Stomach (tissue), 8 donors: ENCODE measurements at regions not wholly inside any gene's neighbourhood (a gene's known extent, or its start where the extent isn't known, plus 50 kb on each side); places are given as distances from the start of the nearest gene placed in this dataset.

Experiments used
- DNase-seq, 2 donors: peaks; one replicate each; pipeline versions ENCODE4 v3.0.0 to v3.0.0-alpha.2; 2013 to 2019
- H3K27ac ChIP-seq, 5 donors: fragments of 200-600 bp in 4 of 5; sonication (generic) in 4 of 5; one replicate each; pipeline ENCODE4 v1.5.1; 2013 to 2019; ENCODE audit warnings: mild to moderate bottlenecking in 1 of 5, moderate library complexity in 1 of 5
- H3K27me3 ChIP-seq, 3 donors: fragments of 200-600 bp; sonication (generic); one replicate each; pipeline ENCODE4 v1.5.1; 2017 to 2019; ENCODE audit warnings: mixed run types in 1 of 3
- H3K36me3 ChIP-seq, 4 donors: fragments of 200-600 bp; sonication (generic); 1 replicate in 3 of 4; 2 replicates in 1 of 4; pipeline ENCODE4 v1.5.1; 2016 to 2019
- H3K4me1 ChIP-seq, 4 donors: fragments of 200-600 bp; sonication (generic); one replicate each; pipeline ENCODE4 v1.5.1; 2016 to 2019
- H3K4me3 ChIP-seq, 4 donors: fragments of 200-600 bp; sonication (generic) in 3 of 4; one replicate each; pipeline ENCODE4 v1.5.1; 2016 to 2019; ENCODE audit warnings: mild to moderate bottlenecking in 1 of 4
- H3K9me3 ChIP-seq, 4 donors: fragments of 200-600 bp; sonication (generic); one replicate each; pipeline ENCODE4 v1.5.1; 2016 to 2019
- CTCF ChIP-seq, 7 experiments: fragments of 450-650 bp in 4 of 7; fragments of 200-600 bp in 3 of 7; sonication (generic) in 3 of 7; IDR thresholded peaks; one replicate each; pipeline ENCODE4 v1.5.1; 2016 to 2019; ENCODE audit warnings: antibody characterized with exemption in 7 of 7, control low read depth in 2 of 7, mild to moderate bottlenecking in 1 of 7
- EP300 ChIP-seq: sonication (generic); formaldehyde crosslinking; IDR thresholded peaks from one replicate; pipeline ENCODE4 v1.6.1; 2017; ENCODE audit warnings: antibody characterized with exemption
- POLR2A ChIP-seq, 4 donors: fragments of 450-650 bp; IDR thresholded peaks; one replicate each; pipeline ENCODE4 v1.6.1; 2016; ENCODE audit warnings: antibody characterized with exemption in 4 of 4, control low read depth in 2 of 4, mild to moderate bottlenecking in 1 of 4, moderate library complexity in 1 of 4
- POLR2AphosphoS5 ChIP-seq, 3 donors: sonication (generic); formaldehyde crosslinking; IDR thresholded peaks; one replicate each; pipeline ENCODE4 v1.6.1; 2016; ENCODE audit warnings: antibody characterized with exemption in 3 of 3
- WGBS, 5 donors: extraction: QIAGEN DNeasy Blood & Tissue Kit in 3 of 5; methylation state at CpG; one replicate each; pipeline versions ENCODE4 v1.1.5 to v1.1.7; 2013 to 2018; 5-methylcytosine and 5-hydroxymethylcytosine counted together
- intact Hi-C: fragments of 100-400 bp; cut with DNase I; formaldehyde crosslinking; loops from one replicate; pipeline ENCODE4 v1.15.1; 2023; ENCODE audit warnings: low total_unique reads
- donor health status: healthy with polysubstance abuse.
- donor health status: Bipolar disorder and iron deficiency.
- donor health status: healthy.

GRCh38 chr12:59890896-59891579 is 295.2 kb downstream of the SLC16A7 start:
- TF ChIP-seq POLR2AphosphoS5 (IDR thresholded peaks at IDR 0.05) = no peak
- TF ChIP-seq CTCF (IDR thresholded peaks at IDR 0.05) = no peak
- no peak for TF ChIP-seq POLR2A (IDR thresholded peaks at IDR 0.05)
- TF ChIP-seq EP300 = no peak

GRCh38 chr12:59895166-59895775 is 299.4 kb downstream of the SLC16A7 start:
- DNase-seq = no peak
- H3K9me3 ChIP-seq = no peaks in the 10 kb centered on the region
- H3K27ac ChIP-seq = no peak overlapping the region
- 68 to 86% (median 80%) methylated on average over 1 of the region's 1 CpG for WGBS, 5 donors
- no peaks in the 10 kb centered on the region for H3K27me3 ChIP-seq
- H3K36me3 ChIP-seq = no peaks in the 10 kb centered on the region
- TF ChIP-seq POLR2A (IDR thresholded peaks at IDR 0.05) = no peak
- no peak for TF ChIP-seq EP300
- TF ChIP-seq CTCF (IDR thresholded peaks at IDR 0.05) = no peak
- no peaks in the 10 kb centered on the region for H3K4me1 ChIP-seq
- H3K4me3 ChIP-seq = no peak overlapping the region
- intact Hi-C loops = no loop called here

More at GRCh38 chr12:59890896-59891579, 295.2 kb downstream of the SLC16A7 start:
- H3K4me1 ChIP-seq = no peaks in the 10 kb centered on the region
- no peaks in the 10 kb centered on the region for H3K9me3 ChIP-seq
- 80 to 86% (median 82%) methylated on average over 3 of the region's 3 CpGs for WGBS, 5 donors
- DNase-seq = no peak
- H3K27ac ChIP-seq = no peak overlapping the region
- no peaks in the 10 kb centered on the region for H3K27me3 ChIP-seq
- no peak overlapping the region for H3K4me3 ChIP-seq
- H3K36me3 ChIP-seq = no peaks in the 10 kb centered on the region
- intact Hi-C loops = no loop called here

GRCh38 chr12:59904874-59905521 is 309.2 kb downstream of the SLC16A7 start:
- Histone ChIP-seq H3K4me1 (no peaks in the 10 kb centered on the region), H3K27ac (no peak overlapping the region), H3K9me3 (peaks cover 0 to 5% (median 0%) of the 10 kb centered on the region in 4 donors), H3K27me3 (no peaks in the 10 kb centered on the region), H3K4me3 (no peak overlapping the region), H3K36me3 (no peaks in the 10 kb centered on the region)
- intact Hi-C loops = no loop called here
- WGBS, 5 donors = 74 to 89% (median 84%) methylated on average over 3 of the region's 3 CpGs
- DNase-seq = no peak
- TF ChIP-seq CTCF (IDR thresholded peaks at IDR 0.05) (no peak), EP300 (no peak), POLR2A (IDR thresholded peaks at IDR 0.05) (no peak), POLR2AphosphoS5 (IDR thresholded peaks at IDR 0.05) (no peak)

- no peaks in the 10 kb centered on the region for H3K4me1 ChIP-seq
- H3K9me3 ChIP-seq = no peaks in the 10 kb centered on the region
- H3K4me3 ChIP-seq = no peak overlapping the region
- peak overlapping the region in 4 of 5 donors; percentile 31 to 68 (median 46) for H3K27ac ChIP-seq
- TF ChIP-seq EP300 (no peak), POLR2AphosphoS5 (IDR thresholded peaks at IDR 0.05) (peak in 2 of 3 donors; percentile 52 to 74), POLR2A (IDR thresholded peaks at IDR 0.05) (no peak), CTCF (IDR thresholded peaks at IDR 0.05) (no peak)
- no peaks in the 10 kb centered on the region for H3K36me3 ChIP-seq
- intact Hi-C loops = no loop called here
- 35 to 54% (median 50%) methylated on average over 3 of the region's 3 CpGs for WGBS, 5 donors
- DNase-seq = no peak
- no peaks in the 10 kb centered on the region for H3K27me3 ChIP-seq
These were observed 315.7 kb downstream of the SLC16A7 start for GRCh38 chr12:59911516-59911915.
